ENCODE measurements at regions not wholly inside any gene's neighbourhood (a gene's known extent, or its start where the extent isn't known, plus 50 kb on each side); places are given as distances from the start of the nearest gene placed in this dataset.
A peak's percentile ranks its signal among the peaks of the same experiment; 100 is the strongest.

DNA sequence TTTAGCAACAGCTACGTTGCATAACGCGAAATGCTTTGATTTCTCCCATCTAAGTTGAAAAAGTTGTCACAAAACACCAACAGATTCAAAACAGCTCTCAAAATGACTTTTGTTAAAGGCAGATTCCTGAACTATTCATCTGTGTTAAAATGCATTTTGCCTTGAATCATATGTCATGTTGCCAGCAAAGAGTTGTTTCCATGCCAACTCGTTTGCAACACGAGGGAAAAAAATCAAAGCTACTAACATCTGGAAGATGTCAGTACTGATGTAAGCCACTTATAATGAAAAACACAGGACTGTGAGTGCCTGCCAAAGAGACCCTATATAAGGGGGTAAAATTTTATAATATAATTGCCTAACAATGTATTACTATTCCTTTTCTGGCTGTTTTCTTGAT, 182.7 kb upstream of the PTBP2 start:
- TF ChIP-seq, protein P1, sequence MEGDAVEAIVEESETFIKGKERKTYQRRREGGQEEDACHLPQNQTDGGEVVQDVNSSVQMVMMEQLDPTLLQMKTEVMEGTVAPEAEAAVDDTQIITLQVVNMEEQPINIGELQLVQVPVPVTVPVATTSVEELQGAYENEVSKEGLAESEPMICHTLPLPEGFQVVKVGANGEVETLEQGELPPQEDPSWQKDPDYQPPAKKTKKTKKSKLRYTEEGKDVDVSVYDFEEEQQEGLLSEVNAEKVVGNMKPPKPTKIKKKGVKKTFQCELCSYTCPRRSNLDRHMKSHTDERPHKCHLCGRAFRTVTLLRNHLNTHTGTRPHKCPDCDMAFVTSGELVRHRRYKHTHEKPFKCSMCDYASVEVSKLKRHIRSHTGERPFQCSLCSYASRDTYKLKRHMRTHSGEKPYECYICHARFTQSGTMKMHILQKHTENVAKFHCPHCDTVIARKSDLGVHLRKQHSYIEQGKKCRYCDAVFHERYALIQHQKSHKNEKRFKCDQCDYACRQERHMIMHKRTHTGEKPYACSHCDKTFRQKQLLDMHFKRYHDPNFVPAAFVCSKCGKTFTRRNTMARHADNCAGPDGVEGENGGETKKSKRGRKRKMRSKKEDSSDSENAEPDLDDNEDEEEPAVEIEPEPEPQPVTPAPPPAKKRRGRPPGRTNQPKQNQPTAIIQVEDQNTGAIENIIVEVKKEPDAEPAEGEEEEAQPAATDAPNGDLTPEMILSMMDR (IDR thresholded peaks at IDR 0.05; ENCODE audit: insufficient read depth, low read depth, low read length), result no peak
- H3K4me3 ChIP-seq (ENCODE audit: low read depth, low read length), result no peak overlapping the region

DNA sequence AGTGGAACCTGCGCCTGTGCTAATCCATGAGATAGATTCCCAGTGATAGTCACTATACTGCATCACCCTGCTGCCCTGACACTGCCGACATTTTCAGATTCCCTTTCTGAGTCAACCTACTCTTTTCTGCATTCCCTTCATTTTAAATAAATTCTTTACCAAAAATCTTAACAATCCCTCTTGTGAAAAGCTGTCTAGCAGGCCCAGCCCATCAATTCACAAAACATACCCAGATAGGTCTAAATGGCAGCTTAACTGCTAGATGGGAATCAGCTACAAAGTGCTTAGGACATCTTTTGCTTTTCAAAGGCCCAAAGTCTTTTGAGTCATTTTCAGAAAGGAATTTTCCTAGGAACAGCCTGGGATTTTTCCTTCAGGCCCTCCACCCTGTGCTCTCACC, 180.1 kb upstream of the PTBP2 start:
- TF ChIP-seq, protein P1 (IDR thresholded peaks at IDR 0.05; ENCODE audit: insufficient read depth, low read depth, low read length), result no peak
- no peak for DNase-seq (ENCODE audit: low read depth)
- H3K4me3 ChIP-seq (ENCODE audit: low read depth, low read length), result no peak overlapping the region

More for the DNA sequence above, 182.7 kb upstream of the PTBP2 start:
- peak; percentile 91 for DNase-seq (ENCODE audit: low read depth)

GRCh38 chr1:96544051-96544830, 177.3 kb upstream of the PTBP2 start:
- no peak overlapping the region for H3K4me3 ChIP-seq (ENCODE audit: low read depth, low read length)
- no peak for DNase-seq (ENCODE audit: low read depth)
- TF ChIP-seq, protein P1 (IDR thresholded peaks at IDR 0.05; ENCODE audit: insufficient read depth, low read depth, low read length), result no peak

- H3K4me3 ChIP-seq (ENCODE audit: low read depth, low read length), result no peak overlapping the region
- no peak for DNase-seq (ENCODE audit: low read depth)
- TF ChIP-seq, protein P1 (IDR thresholded peaks at IDR 0.05; ENCODE audit: insufficient read depth, low read depth, low read length), result no peak
These were observed 176.8 kb upstream of the PTBP2 start for GRCh38 chr1:96544831-96545221.

DNA sequence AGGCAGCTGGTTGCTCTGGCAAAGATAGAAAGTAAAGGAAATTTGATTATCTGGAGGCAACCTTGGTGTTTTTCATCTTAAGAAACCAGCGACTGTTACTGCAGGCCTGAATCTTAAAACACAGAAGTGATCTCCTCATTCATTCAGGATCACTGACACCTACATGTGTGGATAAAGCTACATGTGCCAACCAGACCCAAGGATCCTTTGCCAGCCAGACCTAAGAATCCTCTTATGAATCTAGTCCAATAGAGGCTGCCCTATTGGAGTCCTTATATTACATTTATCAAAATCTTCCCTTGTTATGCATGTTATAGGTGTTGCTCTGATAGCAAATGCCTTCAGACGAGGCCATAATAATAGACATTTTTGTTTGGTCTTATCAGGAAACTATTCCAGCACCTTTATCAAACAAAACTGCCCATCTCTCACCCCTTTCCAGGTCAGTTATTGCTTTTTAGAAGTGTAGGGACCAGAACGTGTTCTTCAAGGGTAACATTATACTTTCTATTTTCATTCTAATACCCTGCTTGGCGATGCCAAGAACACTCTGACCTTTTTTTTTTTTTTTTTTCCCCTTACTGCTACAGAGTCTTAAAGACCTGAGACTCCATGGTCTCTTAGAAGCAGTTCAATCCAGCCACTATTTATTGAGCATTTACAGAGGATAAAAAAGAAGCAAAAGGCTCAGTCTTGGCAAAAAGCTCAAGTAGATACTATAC, 175.5 kb upstream of the PTBP2 start:
- H3K4me3 ChIP-seq (ENCODE audit: low read depth, low read length), result no peak overlapping the region
- no peak for DNase-seq (ENCODE audit: low read depth)
- TF ChIP-seq, protein P1 (IDR thresholded peaks at IDR 0.05; ENCODE audit: insufficient read depth, low read depth, low read length), result no peak

GRCh38 chr1:96550061-96550460, 171.5 kb upstream of the PTBP2 start:
- no peak overlapping the region for H3K4me3 ChIP-seq (ENCODE audit: low read depth, low read length)
- no peak for DNase-seq (ENCODE audit: low read depth)
- TF ChIP-seq, protein P1 (IDR thresholded peaks at IDR 0.05; ENCODE audit: insufficient read depth, low read depth, low read length), result no peak
